Brain microvascular endothelial cell (primary cell): ENCODE measurements at regions not wholly inside any gene's neighbourhood (a gene's known extent, or its start where the extent isn't known, plus 50 kb on each side); places are given as distances from the start of the nearest gene placed in this dataset.

Experiments
- DNase-seq: peaks from one replicate; pipeline ENCODE4 v3.0.0-alpha.2; 2020
- H3K27ac ChIP-seq: fragments of 250-450 bp; sonication (Bioruptor Pico); 2 replicates; pipeline ENCODE4 v1.5.1; 2020; ENCODE audit warnings: mild to moderate bottlenecking, moderate library complexity
- H3K27me3 ChIP-seq: fragments of 250-450 bp; sonication (Bioruptor Pico); replicated peaks from 2 replicates; pipeline ENCODE4 v1.5.1; 2020; ENCODE audit warnings: mild to moderate bottlenecking
- H3K36me3 ChIP-seq: fragments of 250-450 bp; sonication (Bioruptor Pico); replicated peaks from 2 replicates; pipeline ENCODE4 v1.5.1; 2020; ENCODE audit warnings: mild to moderate bottlenecking
- H3K4me3 ChIP-seq: 2 replicates; pipeline ENCODE4 v1.5.1; 2011; ENCODE audit warnings: low read depth, mild to moderate bottlenecking, control low read depth, low read length, moderate library complexity
- in situ Hi-C: cut with HindIII; loops from 2 replicates; pipeline ENCODE4 v1.10.0; 2017; ENCODE audit warnings: low sequenced_read_pairs, low pct_ligation_motif_present
- TF ChIP-seq, protein P1 (sequence below): IDR thresholded peaks from 2 replicates; pipeline ENCODE4 v1.5.1; 2011; ENCODE audit warnings: low read depth, mild to moderate bottlenecking, moderate library complexity, low read length, control low read depth, inconsistent platforms; ENCODE audit errors: missing control alignments

- no peaks in the 10 kb centered on the region for H3K27me3 ChIP-seq
- no peak overlapping the region for H3K4me3 ChIP-seq
- peak overlapping the region; percentile 75 for H3K27ac ChIP-seq
- in situ Hi-C loops = loop anchor here (25.0 kb wide), 1 partner anchor 219 kb away; no protein-coding TSS in a partner anchor
- TF ChIP-seq, protein P1, sequence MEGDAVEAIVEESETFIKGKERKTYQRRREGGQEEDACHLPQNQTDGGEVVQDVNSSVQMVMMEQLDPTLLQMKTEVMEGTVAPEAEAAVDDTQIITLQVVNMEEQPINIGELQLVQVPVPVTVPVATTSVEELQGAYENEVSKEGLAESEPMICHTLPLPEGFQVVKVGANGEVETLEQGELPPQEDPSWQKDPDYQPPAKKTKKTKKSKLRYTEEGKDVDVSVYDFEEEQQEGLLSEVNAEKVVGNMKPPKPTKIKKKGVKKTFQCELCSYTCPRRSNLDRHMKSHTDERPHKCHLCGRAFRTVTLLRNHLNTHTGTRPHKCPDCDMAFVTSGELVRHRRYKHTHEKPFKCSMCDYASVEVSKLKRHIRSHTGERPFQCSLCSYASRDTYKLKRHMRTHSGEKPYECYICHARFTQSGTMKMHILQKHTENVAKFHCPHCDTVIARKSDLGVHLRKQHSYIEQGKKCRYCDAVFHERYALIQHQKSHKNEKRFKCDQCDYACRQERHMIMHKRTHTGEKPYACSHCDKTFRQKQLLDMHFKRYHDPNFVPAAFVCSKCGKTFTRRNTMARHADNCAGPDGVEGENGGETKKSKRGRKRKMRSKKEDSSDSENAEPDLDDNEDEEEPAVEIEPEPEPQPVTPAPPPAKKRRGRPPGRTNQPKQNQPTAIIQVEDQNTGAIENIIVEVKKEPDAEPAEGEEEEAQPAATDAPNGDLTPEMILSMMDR = no peak
- DNase-seq = no peak
- H3K36me3 ChIP-seq = no peaks in the 10 kb centered on the region
These were observed 231.7 kb downstream of the SKIDA1 start for GRCh38 chr10:21293518-21294356.

GRCh38 chr10:21292763-21293517, 232.5 kb downstream of the SKIDA1 start:
- H3K27ac ChIP-seq = peak overlapping the region; percentile 75
- peak; percentile 98 for DNase-seq

GRCh38 chr10:21290499-21291160, 234.9 kb downstream of the SKIDA1 start:
- in situ Hi-C loops = loop anchor here (25.0 kb wide), 1 partner anchor 222 kb away; no protein-coding TSS in a partner anchor
- TF ChIP-seq, protein P1 = no peak
- Histone ChIP-seq H3K27ac (no peak overlapping the region), H3K36me3 (no peaks in the 10 kb centered on the region), H3K27me3 (no peaks in the 10 kb centered on the region), H3K4me3 (no peak overlapping the region)
- DNase-seq = no peak

More at GRCh38 chr10:21292763-21293517, 232.5 kb downstream of the SKIDA1 start:
- H3K27me3 ChIP-seq = no peaks in the 10 kb centered on the region
- H3K4me3 ChIP-seq = peak overlapping the region; percentile 32
- in situ Hi-C loops = loop anchor here (25.0 kb wide), 1 partner anchor 219 kb away; no protein-coding TSS in a partner anchor
- TF ChIP-seq, protein P1 = no peak
- H3K36me3 ChIP-seq = no peaks in the 10 kb centered on the region

- in situ Hi-C loops = loop anchor here (25.0 kb wide), 1 partner anchor 222 kb away; no protein-coding TSS in a partner anchor
- no peak for DNase-seq
- H3K36me3 ChIP-seq = no peaks in the 10 kb centered on the region
- H3K27ac ChIP-seq = no peak overlapping the region
- TF ChIP-seq, protein P1 = no peak
- H3K27me3 ChIP-seq = no peaks in the 10 kb centered on the region
- no peak overlapping the region for H3K4me3 ChIP-seq
These were observed 235.5 kb downstream of the SKIDA1 start for GRCh38 chr10:21289961-21290360.

GRCh38 chr10:21289271-21289670, 236.2 kb downstream of the SKIDA1 start:
- DNase-seq = no peak
- in situ Hi-C loops = loop anchor here (25.0 kb wide), 1 partner anchor 223 kb away; no protein-coding TSS in a partner anchor
- Histone ChIP-seq H3K36me3 (no peaks in the 10 kb centered on the region), H3K4me3 (no peak overlapping the region), H3K27me3 (no peaks in the 10 kb centered on the region), H3K27ac (no peak overlapping the region)
- TF ChIP-seq, protein P1 = no peak
